CD14-positive monocyte (primary cell): ENCODE measurements at regions not wholly inside any gene's neighbourhood (a gene's known extent, or its start where the extent isn't known, plus 50 kb on each side); places are given as distances from the start of the nearest gene placed in this dataset.

Experiments
- DNase-seq, 3 donors: peaks; one replicate each; pipeline ENCODE4 v3.0.0-alpha.2; 2011 to 2022
- H2AFZ ChIP-seq: 2 replicates; pipeline ENCODE4 v1.6.0; 2012; ENCODE audit warnings: mild to moderate bottlenecking, low read depth, low read length, inconsistent platforms; ENCODE audit not compliant: insufficient read depth, poor library complexity, severe bottlenecking
- H3K27ac ChIP-seq, 2 donors: 1 replicate in 1 of 2; 2 replicates in 1 of 2; pipeline ENCODE4 v1.5.1; 2012 to 2013; ENCODE audit warnings: low read length in 2 of 2, control low read depth in 1 of 2, inconsistent platforms in 1 of 2, low read depth in 1 of 2, mild to moderate bottlenecking in 1 of 2
- H3K27me3 ChIP-seq, 2 donors: one replicate each; pipeline versions ENCODE4 v1.6.0 to v1.6.1; 2011 to 2013; ENCODE audit warnings: low read length in 2 of 2; ENCODE audit not compliant: control insufficient read depth in 2 of 2, insufficient read depth in 2 of 2
- H3K36me3 ChIP-seq, 2 donors: replicated peaks in 1 of 2; 1 replicate in 1 of 2; 2 replicates in 1 of 2; pipeline versions ENCODE4 v1.5.1 to v1.6.1; 2012 to 2013; ENCODE audit warnings: low read length in 2 of 2, control low read depth in 1 of 2, inconsistent platforms in 1 of 2, mild to moderate bottlenecking in 1 of 2; ENCODE audit not compliant: insufficient read depth in 2 of 2, control insufficient read depth in 1 of 2
- H3K4me1 ChIP-seq, 2 donors: 1 replicate in 1 of 2; 2 replicates in 1 of 2; pipeline versions ENCODE4 v1.5.1 to v1.6.1; 2012 to 2013; ENCODE audit warnings: low read length in 2 of 2, control low read depth in 1 of 2, inconsistent platforms in 1 of 2, mild to moderate bottlenecking in 1 of 2, moderate library complexity in 1 of 2; ENCODE audit not compliant: insufficient read depth in 2 of 2, control insufficient read depth in 1 of 2
- H3K4me2 ChIP-seq: replicated peaks from 2 replicates; pipeline ENCODE3; 2012; ENCODE audit warnings: low read length, moderate library complexity, mild to moderate bottlenecking; ENCODE audit not compliant: poor library complexity, severe bottlenecking; ENCODE audit errors: extremely low read depth
- H3K4me3 ChIP-seq, 3 experiments: fragments of 200-600 bp in 1 of 3; sonication (generic) in 1 of 3; replicated peaks in 1 of 3; 1 replicate in 2 of 3; 2 replicates in 1 of 3; pipeline ENCODE4 v1.5.1; 2011 to 2013; ENCODE audit warnings: low read length in 3 of 3, mild to moderate bottlenecking in 3 of 3, control low read depth in 2 of 3, low read depth in 2 of 3, inconsistent platforms in 1 of 3, moderate library complexity in 1 of 3
- H3K79me2 ChIP-seq: 2 replicates; pipeline ENCODE4 v1.6.0; 2012; ENCODE audit warnings: mild to moderate bottlenecking, control low read depth, inconsistent platforms, low read length, moderate library complexity; ENCODE audit not compliant: insufficient read depth
- H3K9ac ChIP-seq: 2 replicates; pipeline ENCODE4 v1.6.0; 2017; ENCODE audit warnings: low read length, mild to moderate bottlenecking; ENCODE audit not compliant: insufficient read depth, poor library complexity, severe bottlenecking
- H3K9me3 ChIP-seq, 2 donors: replicated peaks in 1 of 2; 1 replicate in 1 of 2; 2 replicates in 1 of 2; pipeline versions ENCODE4 v1.5.1 to v1.6.1; 2012 to 2013; ENCODE audit warnings: low read length in 2 of 2, control low read depth in 1 of 2; ENCODE audit not compliant: control insufficient read depth in 1 of 2, insufficient read depth in 1 of 2
- H4K20me1 ChIP-seq: 2 replicates; pipeline ENCODE4 v1.6.0; 2012; ENCODE audit warnings: mild to moderate bottlenecking, low read length, control low read depth, moderate library complexity; ENCODE audit not compliant: insufficient read depth
- H3K27ac Mint-ChIP-seq, 7 donors: one replicate each; pipeline ENCODE4 v1.8.0; 2020; ENCODE audit warnings: mild to moderate bottlenecking in 7 of 7, mixed read lengths in 7 of 7, moderate library complexity in 6 of 7, inconsistent platforms in 2 of 7
- H3K27me3 Mint-ChIP-seq, 3 donors: one replicate each; pipeline ENCODE4 v1.8.0; 2021 to 2022; ENCODE audit warnings: low read depth in 3 of 3, mild to moderate bottlenecking in 3 of 3, mixed read lengths in 3 of 3, moderate library complexity in 3 of 3, inconsistent platforms in 1 of 3
- H3K36me3 Mint-ChIP-seq, 2 donors: one replicate each; pipeline ENCODE4 v1.8.0; 2020; ENCODE audit warnings: mixed read lengths in 2 of 2, inconsistent platforms in 1 of 2, mild to moderate bottlenecking in 1 of 2
- H3K4me1 Mint-ChIP-seq: one replicate; pipeline ENCODE4 v1.8.0; 2020; ENCODE audit warnings: mild to moderate bottlenecking, mixed read lengths
- H3K4me3 Mint-ChIP-seq, 2 donors: one replicate each; pipeline ENCODE4 v1.8.0; 2020; ENCODE audit warnings: mild to moderate bottlenecking in 2 of 2, mixed read lengths in 2 of 2, moderate library complexity in 1 of 2
- H3K9me3 Mint-ChIP-seq, 7 donors: one replicate each; pipeline ENCODE4 v1.8.0; 2020 to 2022; ENCODE audit warnings: mixed read lengths in 7 of 7, mild to moderate bottlenecking in 6 of 7, moderate library complexity in 6 of 7, inconsistent platforms in 2 of 7
- WGBS: methylation state at CpG from one replicate; pipeline ENCODE4 v1.1.5; 2013; ENCODE audit warnings: missing lambda C conversion rate; ENCODE audit not compliant: insufficient coverage; 5-methylcytosine and 5-hydroxymethylcytosine counted together
- intact Hi-C, 2 donors: fragments of 100-400 bp; cut with micrococcal nuclease; formaldehyde crosslinking; loops; one replicate each; pipeline versions ENCODE4 v1.15.0 to v1.15.1; 2023
- TF ChIP-seq, protein P1 (sequence below): fragments of 200-600 bp; IDR thresholded peaks from one replicate; pipeline ENCODE4 v1.8.0; 2022; ENCODE audit warnings: antibody characterized with exemption, mild to moderate bottlenecking

DNA sequence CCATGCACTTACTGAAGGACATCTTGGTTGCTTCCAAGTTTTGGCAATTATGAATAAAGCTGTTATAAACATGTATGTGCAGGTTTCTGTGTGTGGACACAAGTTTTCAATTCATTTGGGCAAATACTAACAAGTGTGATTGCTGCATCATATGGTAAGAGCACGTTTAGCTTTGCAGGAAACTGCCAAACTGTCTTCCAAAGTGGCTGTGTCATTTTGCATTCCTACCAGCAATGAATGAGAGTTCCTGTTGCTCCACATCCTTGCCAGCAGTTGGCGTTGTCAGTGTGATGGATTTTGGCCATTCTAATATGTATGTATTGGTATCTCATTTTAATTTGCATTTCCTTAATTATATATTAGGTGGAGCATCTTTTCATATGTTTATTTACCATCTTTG, 280.1 kb downstream of the SV2B start:
- no peak for DNase-seq
- peaks cover 0 to 8% (median 0%) of the 10 kb centered on the region in 7 donors for H3K9me3 Mint-ChIP-seq
- H3K27me3 Mint-ChIP-seq = no peaks in the 10 kb centered on the region
- Histone ChIP-seq H3K4me1 (peaks cover 4 to 7% of the 10 kb centered on the region in 2 donors), H3K9me3 (no peaks in the 10 kb centered on the region), H2AFZ (no peak overlapping the region), H3K4me2 (no peak overlapping the region), H3K4me3 (no peak overlapping the region), H3K36me3 (no peaks in the 10 kb centered on the region), H3K27ac (no peak overlapping the region), H4K20me1 (no peaks in the 10 kb centered on the region), H3K9ac (no peak overlapping the region), H3K27me3 (no peaks in the 10 kb centered on the region), H3K79me2 (no peaks in the 10 kb centered on the region)
- H3K4me1 Mint-ChIP-seq = peaks cover 8% of the 10 kb centered on the region
- TF ChIP-seq, protein P1, sequence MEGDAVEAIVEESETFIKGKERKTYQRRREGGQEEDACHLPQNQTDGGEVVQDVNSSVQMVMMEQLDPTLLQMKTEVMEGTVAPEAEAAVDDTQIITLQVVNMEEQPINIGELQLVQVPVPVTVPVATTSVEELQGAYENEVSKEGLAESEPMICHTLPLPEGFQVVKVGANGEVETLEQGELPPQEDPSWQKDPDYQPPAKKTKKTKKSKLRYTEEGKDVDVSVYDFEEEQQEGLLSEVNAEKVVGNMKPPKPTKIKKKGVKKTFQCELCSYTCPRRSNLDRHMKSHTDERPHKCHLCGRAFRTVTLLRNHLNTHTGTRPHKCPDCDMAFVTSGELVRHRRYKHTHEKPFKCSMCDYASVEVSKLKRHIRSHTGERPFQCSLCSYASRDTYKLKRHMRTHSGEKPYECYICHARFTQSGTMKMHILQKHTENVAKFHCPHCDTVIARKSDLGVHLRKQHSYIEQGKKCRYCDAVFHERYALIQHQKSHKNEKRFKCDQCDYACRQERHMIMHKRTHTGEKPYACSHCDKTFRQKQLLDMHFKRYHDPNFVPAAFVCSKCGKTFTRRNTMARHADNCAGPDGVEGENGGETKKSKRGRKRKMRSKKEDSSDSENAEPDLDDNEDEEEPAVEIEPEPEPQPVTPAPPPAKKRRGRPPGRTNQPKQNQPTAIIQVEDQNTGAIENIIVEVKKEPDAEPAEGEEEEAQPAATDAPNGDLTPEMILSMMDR = no peak
- intact Hi-C loops = no loop called here
- whole genome bisulfite sequencing = 80% methylated on average over 1 of the region's 2 CpGs
- no peaks in the 10 kb centered on the region for H3K36me3 Mint-ChIP-seq
- H3K27ac Mint-ChIP-seq = no peak overlapping the region
- no peak overlapping the region for H3K4me3 Mint-ChIP-seq

DNA sequence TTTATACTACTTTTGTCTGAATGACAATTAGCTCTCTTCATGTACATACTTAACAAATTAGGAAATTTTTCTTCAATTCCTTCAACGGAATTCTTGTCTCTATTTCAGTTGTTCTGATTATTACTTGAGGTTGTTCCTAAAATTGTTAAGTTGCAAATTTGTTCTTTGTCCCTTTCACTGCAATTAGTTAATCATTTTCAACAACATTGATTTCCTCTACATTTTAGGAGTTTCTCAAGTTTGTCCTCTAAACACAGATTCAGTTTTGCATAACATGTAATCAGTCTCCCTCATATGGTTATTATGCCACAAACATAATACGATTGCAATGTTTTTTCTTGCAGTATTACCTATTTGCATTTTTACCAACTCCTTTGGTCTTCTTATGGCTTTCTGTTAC, 283.5 kb downstream of the SV2B start:
- Histone ChIP-seq H3K27ac (no peak overlapping the region), H2AFZ (no peak overlapping the region), H3K36me3 (no peaks in the 10 kb centered on the region), H3K4me2 (no peak overlapping the region), H3K4me1 (peaks cover 4 to 7% of the 10 kb centered on the region in 2 donors), H3K79me2 (no peaks in the 10 kb centered on the region), H4K20me1 (no peaks in the 10 kb centered on the region), H3K27me3 (no peaks in the 10 kb centered on the region), H3K9me3 (no peaks in the 10 kb centered on the region), H3K9ac (no peak overlapping the region), H3K4me3 (no peak overlapping the region)
- no peak overlapping the region for H3K27ac Mint-ChIP-seq
- no CpG with 5 or more reads among the region's 2 CpGs for WGBS
- no peaks in the 10 kb centered on the region for H3K27me3 Mint-ChIP-seq
- intact Hi-C loops = no loop called here
- DNase-seq = no peak
- TF ChIP-seq, protein P1 = no peak
- no peaks in the 10 kb centered on the region for H3K36me3 Mint-ChIP-seq
- peaks cover 0 to 10% (median 1%) of the 10 kb centered on the region in 7 donors for H3K9me3 Mint-ChIP-seq
- no peak overlapping the region for H3K4me3 Mint-ChIP-seq
- H3K4me1 Mint-ChIP-seq = peaks cover 8% of the 10 kb centered on the region
